NOMO-1 (cell line): ENCODE measurements at regions not wholly inside any gene's neighbourhood (a gene's known extent, or its start where the extent isn't known, plus 50 kb on each side); places are given as distances from the start of the nearest gene placed in this dataset.

Experiments
- DNase-seq, 2 experiments: peaks; one replicate each; lab custom pipeline; 2025; ENCODE audit not compliant: unreplicated experiment in 2 of 2; lab: John Stamatoyannopoulos, UW

DNA sequence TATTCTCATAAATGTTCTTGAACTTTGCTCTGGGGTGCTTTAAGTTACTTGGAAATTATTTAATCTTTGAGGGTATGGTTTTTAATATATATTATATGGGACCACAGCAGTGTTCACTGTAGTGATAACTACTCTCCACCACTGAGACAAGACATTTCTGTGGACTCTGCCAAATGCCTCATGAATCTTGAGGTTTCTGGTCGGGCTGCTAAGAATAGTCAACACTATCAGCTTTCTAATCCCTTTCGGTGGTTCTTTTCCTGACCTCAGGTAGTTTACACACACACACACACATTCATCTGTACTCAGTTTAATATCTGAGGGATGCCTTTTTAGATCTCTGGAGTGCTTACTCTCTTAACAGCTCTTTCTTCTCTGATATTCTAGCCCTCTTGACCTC is 500.7 kb downstream of the MAFB start:
- DNase-seq: no peak

DNA sequence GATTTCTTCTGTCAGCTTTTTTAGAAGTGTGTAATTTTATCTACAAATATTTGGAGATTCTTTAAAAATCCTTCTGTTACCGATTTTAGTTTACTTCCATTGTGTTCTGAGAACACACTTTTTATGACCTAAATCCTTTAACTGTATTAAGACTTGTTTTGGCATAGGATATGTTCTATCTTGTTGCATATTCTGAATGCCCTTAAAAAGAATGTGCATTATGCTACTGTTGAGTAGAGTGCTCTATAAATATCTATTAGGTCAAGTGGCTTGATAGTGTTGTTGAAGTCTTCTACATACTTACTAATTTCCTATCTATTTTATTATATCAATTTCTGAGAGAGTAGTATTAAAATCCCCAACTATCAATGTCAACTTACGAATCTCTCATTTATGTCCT is 502.2 kb downstream of the MAFB start:
- no peak for DNase-seq

GRCh38 chr20:40181676-40182075 is 507.4 kb downstream of the MAFB start:
- no peak for DNase-seq

GRCh38 chr20:40176098-40176841 is 512.8 kb downstream of the MAFB start:
- DNase-seq: no peak

DNA sequence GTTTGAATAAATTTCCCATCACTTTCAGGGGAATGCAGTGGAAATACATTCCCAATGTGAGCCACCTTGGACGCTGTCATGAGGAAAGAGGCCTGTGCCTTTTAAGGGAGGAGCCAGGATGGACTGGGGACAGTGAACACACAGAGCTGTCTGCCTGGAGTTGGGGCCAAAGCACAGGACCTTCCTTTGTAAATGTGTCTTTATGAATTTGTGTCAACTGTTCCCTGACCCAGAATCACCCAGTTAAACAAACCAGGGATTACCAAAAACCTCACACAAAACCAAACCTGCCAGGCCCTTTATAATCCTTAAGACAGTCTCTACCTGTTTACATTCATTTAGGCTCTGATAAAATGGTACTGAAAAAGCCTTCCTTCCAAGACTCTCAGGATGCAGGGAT is 513.7 kb downstream of the MAFB start:
- no peak for DNase-seq

GRCh38 chr20:40173872-40174271 is 515.2 kb downstream of the MAFB start:
- no peak for DNase-seq

- peak in 1 of 2 experiments; percentile 47 for DNase-seq
Measured at GRCh38 chr20:40168981-40169620, 519.9 kb downstream of the MAFB start.

DNA sequence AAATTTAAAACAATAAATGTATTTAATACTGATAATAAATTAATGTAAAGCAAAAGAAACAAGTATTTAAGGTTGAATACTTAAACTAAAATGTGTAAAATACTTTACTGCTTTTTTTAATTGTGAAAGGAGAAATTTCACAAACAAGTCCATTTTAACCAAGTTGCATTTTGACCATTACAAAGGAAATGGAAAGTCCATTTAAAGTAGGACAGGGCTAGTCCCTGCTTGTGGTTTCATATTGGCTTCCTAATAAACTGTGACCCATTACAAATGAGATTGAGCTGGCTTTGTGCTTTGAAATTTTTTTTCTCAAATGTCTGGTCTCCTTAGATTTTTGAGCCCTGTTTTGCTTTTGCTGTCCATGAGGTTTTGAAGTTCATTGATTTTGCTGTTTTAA is 527.6 kb downstream of the MAFB start:
- DNase-seq: no peak

DNA sequence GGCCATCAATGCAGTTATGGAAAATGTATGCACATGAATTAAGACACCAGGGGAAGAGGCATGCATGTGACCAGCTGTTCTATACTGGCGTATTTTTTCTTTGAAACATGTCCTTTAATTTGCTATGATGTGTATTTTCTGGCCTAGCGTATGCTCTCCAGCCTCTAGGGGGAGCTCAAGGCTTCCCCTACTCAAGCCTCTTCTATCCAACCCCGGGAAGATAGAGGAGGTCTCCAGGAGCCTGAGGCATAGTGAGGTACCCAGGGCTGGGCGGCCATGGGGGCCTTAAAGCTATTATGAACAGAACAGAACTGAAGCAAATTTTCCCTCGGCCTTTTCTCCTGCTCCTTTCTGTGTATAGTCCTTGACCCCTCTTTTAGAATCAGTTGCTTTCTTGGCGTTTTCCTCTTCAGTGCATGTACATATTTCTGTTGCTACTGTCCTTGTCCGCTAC is 528.9 kb downstream of the MAFB start:
- DNase-seq: peak; percentile 14 to 53

GRCh38 chr20:40159276-40159675 is 529.8 kb downstream of the MAFB start:
- no peak for DNase-seq

GRCh38 chr20:40156600-40157317 is 532.3 kb downstream of the MAFB start:
- DNase-seq: no peak

DNA sequence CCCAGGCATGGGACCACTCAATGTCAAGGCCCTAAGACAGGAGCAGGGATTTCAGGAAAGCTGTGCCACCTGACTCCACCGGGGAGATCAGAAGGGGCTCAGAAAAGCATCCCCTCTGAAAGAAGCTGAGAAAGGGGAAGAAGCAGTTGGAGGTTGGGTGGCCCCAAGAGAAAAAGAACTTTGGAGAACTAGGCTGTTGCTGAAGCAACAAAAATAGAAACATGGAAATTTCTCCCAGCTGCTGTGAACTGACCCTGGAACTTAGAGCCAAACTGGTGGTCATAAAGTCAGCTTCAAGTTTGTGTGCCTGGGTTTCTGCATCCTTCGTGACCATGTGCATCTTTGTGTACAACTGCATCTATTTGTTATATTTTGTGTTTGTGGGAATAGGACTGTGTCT is 534.5 kb downstream of the MAFB start:
- DNase-seq: no peak

DNA sequence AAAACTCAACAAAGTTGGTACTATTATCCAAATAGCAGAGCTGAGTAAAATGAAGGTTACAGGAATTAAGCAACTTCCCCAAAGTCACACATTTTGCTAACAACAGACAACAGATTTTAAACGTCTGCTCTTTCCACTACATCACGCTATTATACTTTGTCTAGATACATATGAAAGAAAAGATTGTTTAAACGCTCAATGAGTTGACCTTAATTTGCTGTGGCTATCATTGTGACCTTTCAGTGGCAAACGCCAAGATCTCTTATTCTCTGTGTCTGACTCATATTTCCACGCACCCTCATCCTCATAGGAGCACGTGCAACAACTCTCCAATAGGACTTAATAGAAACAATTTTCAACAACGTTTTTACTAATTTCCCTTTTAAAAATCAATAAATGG is 540.1 kb downstream of the MAFB start:
- DNase-seq: no peak

GRCh38 chr20:40146071-40146470 is 543.0 kb downstream of the MAFB start:
- DNase-seq: no peak

DNA sequence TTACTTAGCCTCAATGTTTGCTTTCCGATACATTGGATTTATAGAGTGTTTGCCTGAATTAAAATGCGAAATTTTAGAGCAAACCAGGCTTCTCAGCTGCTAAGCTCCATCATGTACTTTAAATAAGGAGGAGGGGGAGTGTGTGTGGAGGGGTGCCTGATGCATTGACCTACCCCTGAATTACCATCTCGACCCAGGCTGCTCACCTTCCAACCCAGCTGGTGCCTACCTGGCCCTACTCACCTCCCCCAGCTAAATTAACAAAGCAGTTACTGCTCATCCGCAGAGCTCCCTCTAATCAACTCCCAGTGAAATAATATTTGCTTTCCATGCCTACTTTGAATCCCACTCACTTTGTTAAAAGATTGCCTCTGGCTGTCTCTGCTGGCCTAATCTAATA is 544.5 kb downstream of the MAFB start:
- DNase-seq: no peak

DNA sequence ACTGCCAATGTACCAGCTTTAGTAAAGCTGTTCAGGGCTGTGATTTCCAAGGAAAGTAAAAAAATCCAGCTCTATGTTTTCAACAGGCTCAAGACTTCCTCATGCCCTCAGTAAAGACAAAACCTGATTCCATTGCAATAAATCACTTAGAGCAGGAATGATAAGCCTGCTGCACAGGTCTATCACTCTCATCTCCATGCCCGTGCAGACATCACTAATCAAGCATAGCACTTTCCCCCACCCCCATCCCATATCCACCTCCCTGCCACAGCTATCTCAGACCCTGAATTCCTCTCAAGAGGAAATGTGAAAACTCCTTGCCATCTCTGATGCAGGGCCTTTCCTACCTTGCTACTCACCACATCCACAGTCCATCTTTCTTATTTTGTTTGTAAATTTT is 554.9 kb downstream of the MAFB start:
- DNase-seq: no peak

DNA sequence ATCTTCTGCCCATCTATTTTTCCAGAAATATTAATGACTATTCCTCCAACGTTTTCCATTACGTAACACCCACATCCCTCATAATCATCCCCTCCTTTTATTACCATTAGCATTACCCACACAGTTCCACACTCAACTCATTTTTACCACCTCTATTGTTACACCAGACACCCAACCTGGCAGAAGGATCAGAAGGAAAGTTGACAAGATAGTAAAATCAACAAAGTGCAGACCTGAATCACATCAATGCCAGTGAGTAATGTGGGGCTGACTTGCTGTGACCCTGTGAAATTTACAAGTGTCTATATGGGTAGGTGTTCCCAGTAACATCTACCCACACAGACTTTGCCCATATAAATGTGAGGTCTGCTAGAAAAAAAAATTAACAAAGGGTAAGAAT is 568.2 kb downstream of the MAFB start:
- DNase-seq: no peak

DNA sequence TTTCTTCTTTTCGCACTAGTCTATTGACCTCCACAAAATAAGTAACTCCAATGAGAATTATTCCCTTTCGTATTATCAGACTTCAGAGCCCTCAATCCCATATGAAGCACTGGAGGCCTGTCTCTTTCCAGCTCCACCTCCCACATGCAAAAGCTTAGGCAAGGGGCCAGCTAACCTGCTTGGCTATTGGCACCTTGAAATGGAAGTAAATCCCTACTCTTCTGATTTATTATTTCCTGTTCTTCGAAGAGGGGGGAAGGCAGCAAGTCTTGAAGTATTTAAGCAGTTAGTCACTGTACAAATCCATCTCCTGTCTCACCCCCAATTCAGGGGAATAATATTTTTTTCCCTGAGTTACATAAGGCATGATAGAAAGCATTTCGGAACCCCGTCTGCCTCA is 577.8 kb downstream of the MAFB start:
- DNase-seq: no peak

GRCh38 chr20:40110311-40110831 is 578.7 kb downstream of the MAFB start:
- no peak for DNase-seq

DNA sequence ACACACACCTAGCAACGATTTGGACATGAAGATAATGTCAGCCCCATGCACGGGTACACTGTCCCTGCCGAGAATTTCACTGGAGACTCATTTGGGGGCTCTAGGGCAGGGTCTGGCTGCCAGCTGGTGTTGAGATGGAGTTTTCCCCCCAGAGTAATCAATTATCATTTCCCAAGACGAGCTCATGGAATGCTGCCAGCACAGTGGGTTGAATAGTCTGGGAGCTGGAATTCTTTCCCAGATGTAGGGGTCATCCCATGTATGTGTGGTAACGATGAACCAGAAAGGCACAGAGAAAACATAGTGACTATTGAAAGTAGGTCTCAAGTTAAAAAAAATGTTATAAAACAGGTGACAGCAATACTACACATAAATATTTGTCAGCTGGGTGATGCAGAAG is 579.9 kb downstream of the MAFB start:
- DNase-seq: no peak

GRCh38 chr20:40108321-40108720 is 580.7 kb downstream of the MAFB start:
- no peak for DNase-seq

- DNase-seq: no peak
Measured at GRCh38 chr20:40104959-40105358, 584.1 kb downstream of the MAFB start.
